ENCODE measurements at regions not wholly inside any gene's neighbourhood (a gene's known extent, or its start where the extent isn't known, plus 50 kb on each side); places are given as distances from the start of the nearest gene placed in this dataset.

DNA sequence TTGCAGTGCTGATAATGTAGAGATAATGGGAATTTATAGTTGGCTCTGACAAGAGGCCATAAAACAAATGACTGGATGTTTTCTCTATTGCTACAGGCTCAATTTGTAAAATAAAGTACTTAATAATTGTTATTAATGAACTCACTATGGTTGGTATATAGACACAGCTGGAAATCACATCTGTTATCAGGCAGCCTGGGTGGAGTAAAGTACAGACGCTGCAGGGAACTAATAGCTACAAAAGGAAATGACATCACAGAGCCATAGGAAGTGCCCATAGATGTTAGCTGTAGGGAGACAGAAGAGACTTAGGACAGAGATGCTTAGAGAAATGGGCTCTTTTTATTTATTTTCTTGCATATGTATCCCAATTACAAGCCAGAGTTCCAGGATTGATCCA, 81.0 kb upstream of the SNX19 start:
- no peaks in the 10 kb centered on the region for H3K4me1 ChIP-seq (ENCODE audit: low read depth)
- H3K4me3 ChIP-seq = no peak overlapping the region
- intact Hi-C loops (cut with DNase I, micrococcal nuclease) = no loop called here
- TF ChIP-seq, protein P1, sequence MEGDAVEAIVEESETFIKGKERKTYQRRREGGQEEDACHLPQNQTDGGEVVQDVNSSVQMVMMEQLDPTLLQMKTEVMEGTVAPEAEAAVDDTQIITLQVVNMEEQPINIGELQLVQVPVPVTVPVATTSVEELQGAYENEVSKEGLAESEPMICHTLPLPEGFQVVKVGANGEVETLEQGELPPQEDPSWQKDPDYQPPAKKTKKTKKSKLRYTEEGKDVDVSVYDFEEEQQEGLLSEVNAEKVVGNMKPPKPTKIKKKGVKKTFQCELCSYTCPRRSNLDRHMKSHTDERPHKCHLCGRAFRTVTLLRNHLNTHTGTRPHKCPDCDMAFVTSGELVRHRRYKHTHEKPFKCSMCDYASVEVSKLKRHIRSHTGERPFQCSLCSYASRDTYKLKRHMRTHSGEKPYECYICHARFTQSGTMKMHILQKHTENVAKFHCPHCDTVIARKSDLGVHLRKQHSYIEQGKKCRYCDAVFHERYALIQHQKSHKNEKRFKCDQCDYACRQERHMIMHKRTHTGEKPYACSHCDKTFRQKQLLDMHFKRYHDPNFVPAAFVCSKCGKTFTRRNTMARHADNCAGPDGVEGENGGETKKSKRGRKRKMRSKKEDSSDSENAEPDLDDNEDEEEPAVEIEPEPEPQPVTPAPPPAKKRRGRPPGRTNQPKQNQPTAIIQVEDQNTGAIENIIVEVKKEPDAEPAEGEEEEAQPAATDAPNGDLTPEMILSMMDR (IDR thresholded peaks at IDR 0.05) = no peak
- ATAC-seq (no peak), DNase-seq (no peak)
- H3K36me3 ChIP-seq (ENCODE audit: low read depth) = no peaks in the 10 kb centered on the region
- H3K9me3 ChIP-seq = no peaks in the 10 kb centered on the region

DNA sequence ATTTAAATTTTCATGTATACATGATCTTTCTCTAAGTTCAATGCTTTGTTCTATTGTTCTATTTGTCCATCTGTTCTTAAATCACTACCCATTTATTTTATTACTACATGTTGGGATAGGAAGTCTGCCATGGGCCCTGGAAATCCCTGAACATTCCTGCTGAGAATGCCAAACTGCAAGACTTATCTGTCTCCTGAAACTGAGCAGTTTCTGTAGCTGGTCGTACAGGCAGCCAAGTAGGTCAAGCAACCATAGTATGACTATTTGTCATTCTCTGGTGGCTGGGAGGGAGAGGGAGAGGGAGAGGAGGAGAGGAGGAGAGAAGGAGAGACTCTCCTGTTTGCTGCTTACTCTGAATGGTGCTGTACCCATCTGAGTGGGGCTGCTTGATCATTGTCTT, 82.8 kb upstream of the SNX19 start:
- H3K36me3 ChIP-seq (ENCODE audit: low read depth) = no peaks in the 10 kb centered on the region
- no peak overlapping the region for H3K4me3 ChIP-seq
- no peaks in the 10 kb centered on the region for H3K9me3 ChIP-seq
- H3K4me1 ChIP-seq (ENCODE audit: low read depth) = no peaks in the 10 kb centered on the region
- ATAC-seq = no peak
- intact Hi-C loops (cut with DNase I, micrococcal nuclease) = no loop called here
- no peak for DNase-seq
- TF ChIP-seq, protein P1 (IDR thresholded peaks at IDR 0.05) = no peak

DNA sequence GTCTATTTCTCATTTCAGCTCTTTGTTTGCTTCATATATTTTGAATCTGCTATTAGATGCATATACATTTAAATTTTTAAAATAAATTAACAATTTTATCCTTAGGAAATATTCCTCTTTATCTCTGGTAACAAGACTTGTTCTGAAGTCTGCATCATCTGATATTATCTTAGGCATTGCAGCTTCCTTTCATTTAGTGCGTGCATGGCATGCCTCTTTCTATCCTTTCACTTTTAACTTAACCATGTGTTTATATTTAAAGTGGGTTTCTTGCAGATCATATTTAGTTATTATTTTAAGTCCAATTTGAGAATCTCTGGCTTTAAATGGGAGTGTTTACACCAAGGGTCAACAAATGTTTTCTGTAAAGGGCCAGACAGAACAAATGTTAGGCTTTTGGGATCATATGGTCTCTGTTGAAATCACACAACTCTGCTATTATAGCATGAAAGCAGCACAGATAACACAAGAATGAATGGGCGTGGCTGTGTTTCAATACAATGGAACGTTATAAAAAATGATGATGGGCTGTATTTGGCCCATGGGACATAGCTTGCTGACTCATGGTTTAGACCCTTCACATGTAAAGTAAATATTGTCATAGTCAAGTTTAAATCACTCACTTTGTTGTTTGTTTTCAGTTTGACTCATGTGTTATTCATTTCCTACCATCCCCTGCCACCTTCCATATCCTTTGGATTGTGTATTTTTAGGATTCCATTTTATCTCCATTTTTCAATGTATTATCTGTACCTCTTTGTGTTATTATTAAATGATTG, 83.9 kb upstream of the SNX19 start:
- Histone ChIP-seq H3K4me3 (no peak overlapping the region), H3K36me3 (ENCODE audit: low read depth) (no peaks in the 10 kb centered on the region), H3K9me3 (no peaks in the 10 kb centered on the region), H3K4me1 (ENCODE audit: low read depth) (no peaks in the 10 kb centered on the region)
- TF ChIP-seq, protein P1 (IDR thresholded peaks at IDR 0.05) = no peak
- intact Hi-C loops (cut with DNase I, micrococcal nuclease) = no loop called here
- ATAC-seq (peak; percentile 36), DNase-seq (no peak)

DNA sequence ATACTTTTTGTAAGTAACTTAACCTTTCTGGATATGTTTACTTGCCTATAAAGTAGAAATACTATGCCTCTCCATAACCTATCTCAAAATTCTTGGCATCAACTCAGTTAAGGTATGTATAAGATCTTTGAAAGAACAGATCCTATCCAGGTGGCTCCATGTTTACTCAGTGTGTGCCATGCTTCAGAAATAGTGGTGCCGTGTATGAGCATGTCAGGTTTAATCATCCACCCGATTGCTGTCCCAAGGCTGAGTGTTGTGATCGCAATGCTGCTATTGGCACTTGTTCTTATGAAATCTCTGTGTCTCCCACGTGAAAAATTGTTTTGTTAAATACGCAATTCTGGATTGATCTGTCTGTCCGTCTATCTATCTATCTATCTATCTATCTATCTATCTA, 85.9 kb upstream of the SNX19 start:
- TF ChIP-seq, protein P1 (IDR thresholded peaks at IDR 0.05) = no peak
- DNase-seq = no peak

DNA sequence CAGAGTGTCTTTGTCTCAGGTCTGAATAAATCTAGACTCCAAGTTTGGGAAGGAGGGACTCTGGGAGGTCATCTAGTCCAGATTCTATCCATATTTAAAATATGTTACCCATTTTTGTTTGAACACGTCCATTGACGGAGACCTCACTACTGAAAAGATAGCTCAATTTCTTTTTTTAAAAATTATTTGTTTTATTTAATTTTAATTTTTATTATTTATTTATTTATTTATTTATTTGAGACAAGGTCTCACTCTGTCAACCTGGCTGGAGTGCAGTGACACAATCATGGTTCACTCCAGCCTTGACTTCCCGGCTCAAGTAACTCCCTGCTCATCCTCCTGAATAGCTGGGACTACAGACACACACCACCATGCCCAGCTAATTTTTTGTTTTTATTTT, 89.5 kb upstream of the SNX19 start:
- Histone ChIP-seq H3K9me3 (no peaks in the 10 kb centered on the region), H3K4me3 (no peak overlapping the region), H3K4me1 (ENCODE audit: low read depth) (no peaks in the 10 kb centered on the region), H3K36me3 (ENCODE audit: low read depth) (no peaks in the 10 kb centered on the region)
- DNase-seq (no peak), ATAC-seq (no peak)
- TF ChIP-seq, protein P1 (IDR thresholded peaks at IDR 0.05) = no peak
- intact Hi-C loops (cut with DNase I, micrococcal nuclease) = no loop called here

More for the DNA sequence above, 85.9 kb upstream of the SNX19 start:
- Histone ChIP-seq H3K4me1 (ENCODE audit: low read depth) (no peaks in the 10 kb centered on the region), H3K4me3 (no peak overlapping the region), H3K9me3 (no peaks in the 10 kb centered on the region), H3K36me3 (ENCODE audit: low read depth) (no peaks in the 10 kb centered on the region)
- no peak for ATAC-seq
- intact Hi-C loops (cut with DNase I, micrococcal nuclease) = no loop called here
